Right hindlimb (tissue), 1 donor: ENCODE measurements at regions not wholly inside any gene's neighbourhood (a gene's known extent, or its start where the extent isn't known, plus 50 kb on each side); places are given as distances from the start of the nearest gene placed in this dataset.
"Not testable (repeated sequence)": the region's sequence is repeated elsewhere in the genome, so short reads cannot be mapped to it uniquely, and the experiment has no call there.

ENCODE experiments used
- DNase-seq: peaks from one replicate; pipeline ENCODE4 v3.0.0-alpha.2; 2018

GRCh38 chr2:216774620-216775019, 79.3 kb upstream of the IGFBP5 start:
- peak; percentile 46 for DNase-seq

- DNase-seq: no peak
These were observed 78.8 kb upstream of the IGFBP5 start for GRCh38 chr2:216774180-216774579.

- peak; percentile 53 for DNase-seq
These were observed 77.7 kb upstream of the IGFBP5 start for GRCh38 chr2:216773072-216773471.

- DNase-seq: no peak
These were observed 75.4 kb upstream of the IGFBP5 start for GRCh38 chr2:216770717-216771116.

- DNase-seq: no peak
These were observed 74.7 kb upstream of the IGFBP5 start for GRCh38 chr2:216770050-216770449.

GRCh38 chr2:216769626-216770025, 74.3 kb upstream of the IGFBP5 start:
- no peak for DNase-seq

- no peak for DNase-seq
These were observed 73.6 kb upstream of the IGFBP5 start for GRCh38 chr2:216768908-216769411.

- no peak for DNase-seq
These were observed 70.5 kb upstream of the IGFBP5 start for GRCh38 chr2:216765761-216766262.

GRCh38 chr2:216763396-216763795, 68.0 kb upstream of the IGFBP5 start:
- DNase-seq: no peak

- no peak for DNase-seq
These were observed 66.5 kb upstream of the IGFBP5 start for GRCh38 chr2:216761809-216762208.

GRCh38 chr2:216761133-216761532, 65.8 kb upstream of the IGFBP5 start:
- DNase-seq: no peak

- no peak for DNase-seq
These were observed 63.2 kb upstream of the IGFBP5 start for GRCh38 chr2:216758256-216759155.

- no peak for DNase-seq
These were observed 62.2 kb upstream of the IGFBP5 start for GRCh38 chr2:216757532-216757931.

GRCh38 chr2:216756435-216756834, 61.1 kb upstream of the IGFBP5 start:
- no peak for DNase-seq

GRCh38 chr2:216754812-216755211, 59.5 kb upstream of the IGFBP5 start:
- no peak for DNase-seq

GRCh38 chr2:216754336-216754735, 59.0 kb upstream of the IGFBP5 start:
- DNase-seq: no peak

GRCh38 chr2:216752855-216753505, 57.6 kb upstream of the IGFBP5 start:
- DNase-seq: no peak

- DNase-seq: not testable (repeated sequence)
These were observed 55.4 kb upstream of the IGFBP5 start for GRCh38 chr2:216750750-216751149.

GRCh38 chr2:216746268-216746667, 50.9 kb upstream of the IGFBP5 start:
- DNase-seq: not testable (repeated sequence)

- DNase-seq: no peak
These were observed 50.1 kb upstream of the IGFBP5 start for GRCh38 chr2:216745453-216745852.
